Tibial nerve (tissue), 4 donors: ENCODE measurements at regions not wholly inside any gene's neighbourhood (a gene's known extent, or its start where the extent isn't known, plus 50 kb on each side); places are given as distances from the start of the nearest gene placed in this dataset.

Experiments used
- EP300 ChIP-seq, 2 donors: sonication (generic); formaldehyde crosslinking; IDR thresholded peaks; one replicate each; pipeline ENCODE4 v1.6.1; 2017; ENCODE audit warnings: antibody characterized with exemption in 2 of 2, mild to moderate bottlenecking in 1 of 2
- POLR2A ChIP-seq, 2 donors: fragments of 450-650 bp; IDR thresholded peaks; one replicate each; pipeline ENCODE4 v1.6.1; 2017; ENCODE audit warnings: antibody characterized with exemption in 2 of 2, mild to moderate bottlenecking in 2 of 2, moderate library complexity in 2 of 2
- TF ChIP-seq, protein P1 (sequence below), 5 experiments: fragments of 200-600 bp in 3 of 5; fragments of 450-650 bp in 2 of 5; sonication (generic) in 3 of 5; IDR thresholded peaks; one replicate each; pipeline ENCODE4 v1.5.1; 2016 to 2019; ENCODE audit warnings: antibody characterized with exemption in 5 of 5, mild to moderate bottlenecking in 3 of 5, moderate library complexity in 2 of 5

DNA sequence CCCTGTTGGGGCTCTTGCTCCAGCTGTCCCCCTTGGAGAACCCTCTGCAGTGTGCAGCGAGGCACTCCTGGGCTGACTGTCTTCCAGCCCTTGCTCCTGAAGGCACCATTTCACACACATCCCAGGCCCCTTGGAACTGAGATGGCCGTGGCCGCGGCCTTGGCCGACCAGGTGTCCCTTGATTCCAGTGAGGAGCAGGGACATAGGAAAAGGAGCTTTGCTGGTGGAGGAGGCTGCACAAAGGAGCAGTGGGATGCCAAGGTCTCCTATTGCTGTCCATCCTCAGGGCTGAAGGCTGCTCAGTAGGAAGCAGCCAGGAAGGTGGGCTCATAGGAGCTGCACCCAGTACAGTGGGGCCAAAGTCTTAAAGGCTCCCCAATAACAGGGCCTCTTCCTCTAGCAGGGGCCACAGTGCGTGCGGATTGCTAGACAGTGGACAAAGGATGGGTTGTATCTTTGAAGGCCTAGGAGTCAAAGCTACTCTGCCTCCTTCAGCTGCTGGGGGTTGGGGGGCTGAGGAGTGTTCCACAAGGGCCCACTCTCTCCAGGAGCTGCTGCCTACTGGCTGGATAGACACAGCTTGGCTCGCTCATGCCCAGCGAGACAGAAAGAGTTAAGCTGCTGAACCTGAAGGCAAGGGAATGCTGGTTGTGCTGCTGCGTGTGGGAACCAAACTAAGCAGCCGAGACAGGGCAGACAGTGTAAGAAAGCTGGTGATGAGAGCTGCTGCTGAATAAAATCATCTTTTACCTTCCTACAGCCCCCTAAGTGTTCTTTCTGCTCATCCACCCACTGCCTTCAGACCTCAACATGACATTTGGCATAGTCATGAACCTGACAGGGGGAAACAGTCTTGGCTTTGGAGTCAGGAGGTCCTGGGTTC, 891.9 kb upstream of the ZNF722 start:
- TF ChIP-seq, protein P1, sequence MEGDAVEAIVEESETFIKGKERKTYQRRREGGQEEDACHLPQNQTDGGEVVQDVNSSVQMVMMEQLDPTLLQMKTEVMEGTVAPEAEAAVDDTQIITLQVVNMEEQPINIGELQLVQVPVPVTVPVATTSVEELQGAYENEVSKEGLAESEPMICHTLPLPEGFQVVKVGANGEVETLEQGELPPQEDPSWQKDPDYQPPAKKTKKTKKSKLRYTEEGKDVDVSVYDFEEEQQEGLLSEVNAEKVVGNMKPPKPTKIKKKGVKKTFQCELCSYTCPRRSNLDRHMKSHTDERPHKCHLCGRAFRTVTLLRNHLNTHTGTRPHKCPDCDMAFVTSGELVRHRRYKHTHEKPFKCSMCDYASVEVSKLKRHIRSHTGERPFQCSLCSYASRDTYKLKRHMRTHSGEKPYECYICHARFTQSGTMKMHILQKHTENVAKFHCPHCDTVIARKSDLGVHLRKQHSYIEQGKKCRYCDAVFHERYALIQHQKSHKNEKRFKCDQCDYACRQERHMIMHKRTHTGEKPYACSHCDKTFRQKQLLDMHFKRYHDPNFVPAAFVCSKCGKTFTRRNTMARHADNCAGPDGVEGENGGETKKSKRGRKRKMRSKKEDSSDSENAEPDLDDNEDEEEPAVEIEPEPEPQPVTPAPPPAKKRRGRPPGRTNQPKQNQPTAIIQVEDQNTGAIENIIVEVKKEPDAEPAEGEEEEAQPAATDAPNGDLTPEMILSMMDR (IDR thresholded peaks at IDR 0.05) = no peak
- TF ChIP-seq POLR2A (IDR thresholded peaks at IDR 0.05) (no peak), EP300 (IDR thresholded peaks at IDR 0.05) (no peak)
